OCI-LY7 (cell line): ENCODE measurements at regions not wholly inside any gene's neighbourhood (a gene's known extent, or its start where the extent isn't known, plus 50 kb on each side); places are given as distances from the start of the nearest gene placed in this dataset.

Experiments
- BruUV-seq: library from RNA; stranded (reverse); fragments of 400-500 nt; replicated peaks from 2 replicates; lab custom pipeline; 2021; lab: Mats Ljungman, UMichigan
- CTCF ChIA-PET: fragments of 300-600 bp; sonication (Branson Sonifier 250); formaldehyde crosslinking; loops from one replicate; lab custom pipeline; 2022; ENCODE audit warnings: antibody characterized with exemption; ENCODE audit not compliant: unreplicated experiment; lab: Charles Lee
- POLR2A ChIA-PET: fragments of 300-600 bp; sonication (Branson Sonifier 250); formaldehyde crosslinking; loops from one replicate; lab custom pipeline; 2022; ENCODE audit warnings: antibody characterized with exemption; lab: Charles Lee
- DNase-seq: peaks from one replicate; pipeline ENCODE4 v3.0.0-alpha.2; 2015; ENCODE audit warnings: low spot score
- H2AFZ ChIP-seq: fragments of 200-600 bp; sonication (generic), shearing (Covaris generic); 2 replicates; pipeline ENCODE4 v1.6.1; 2014; ENCODE audit warnings: mild to moderate bottlenecking, antibody characterized with exemption, low read length, moderate library complexity
- H3K27ac ChIP-seq: fragments of 200-600 bp; sonication (generic); 2 replicates; pipeline ENCODE4 v1.5.1; 2014; ENCODE audit warnings: mixed run types, low read depth, mild to moderate bottlenecking, moderate library complexity, low read length, inconsistent platforms; ENCODE audit not compliant: poor library complexity, severe bottlenecking
- H3K36me3 ChIP-seq: fragments of 200-600 bp; sonication (generic); 2 replicates; pipeline ENCODE4 v1.6.1; 2014; ENCODE audit warnings: mild to moderate bottlenecking, antibody characterized with exemption, low read length, moderate library complexity, mixed read lengths; ENCODE audit not compliant: insufficient read depth
- H3K4me1 ChIP-seq: fragments of 200-600 bp; sonication (generic); 2 replicates; pipeline ENCODE4 v1.5.1; 2014; ENCODE audit warnings: mild to moderate bottlenecking, low read length; ENCODE audit not compliant: insufficient read depth, poor library complexity, severe bottlenecking
- H3K4me2 ChIP-seq: fragments of 200-600 bp; sonication (generic); 2 replicates; pipeline ENCODE4 v1.6.1; 2014; ENCODE audit warnings: mild to moderate bottlenecking, low read length
- H3K4me3 ChIP-seq: fragments of 200-600 bp; sonication (generic); 2 replicates; pipeline ENCODE4 v1.5.1; 2014; ENCODE audit warnings: mild to moderate bottlenecking, low read depth, low read length; ENCODE audit not compliant: poor library complexity, severe bottlenecking
- H3K79me2 ChIP-seq: fragments of 200-600 bp; sonication (generic); 2 replicates; pipeline ENCODE4 v1.6.1; 2016; ENCODE audit warnings: low read depth, mild to moderate bottlenecking, low read length, moderate library complexity, mixed read lengths; ENCODE audit not compliant: insufficient read depth
- H3K9me2 ChIP-seq: fragments of 200-600 bp; sonication (generic); 2 replicates; pipeline ENCODE4 v1.6.1; 2016; ENCODE audit warnings: mild to moderate bottlenecking, low read length, mixed read lengths; ENCODE audit not compliant: insufficient read depth
- H3K9me3 ChIP-seq: fragments of 200-600 bp; sonication (generic); 2 replicates; pipeline ENCODE4 v1.6.1; 2014; ENCODE audit warnings: mild to moderate bottlenecking, mixed run types, low read length, mixed read lengths
- H4K20me1 ChIP-seq: fragments of 200-600 bp; sonication (generic); 2 replicates; pipeline ENCODE4 v1.6.1; 2014; ENCODE audit warnings: mild to moderate bottlenecking, antibody characterized with exemption, low read length, moderate library complexity, mixed read lengths; ENCODE audit not compliant: insufficient read depth
- EZH2phosphoT487 ChIP-seq: fragments of 200-600 bp; sonication (generic); IDR thresholded peaks from 2 replicates; pipeline ENCODE4 v1.6.1; 2018; ENCODE audit warnings: low read depth, borderline replicate concordance, mild to moderate bottlenecking, mixed run types, antibody characterized with exemption, low read length, moderate library complexity, mixed read lengths
- intact Hi-C: fragments of 100-400 bp; cut with micrococcal nuclease; formaldehyde crosslinking; loops from one replicate; pipeline ENCODE4 v1.10.0; 2022; ENCODE audit not compliant: unreplicated experiment
- TF ChIP-seq, protein P1 (sequence below): fragments of 200-600 bp; sonication (generic); conservative IDR thresholded peaks from 2 replicates; pipeline ENCODE4 v1.5.1; 2014; ENCODE audit warnings: mild to moderate bottlenecking, antibody characterized with exemption, low read length, moderate library complexity, mixed read lengths

DNA sequence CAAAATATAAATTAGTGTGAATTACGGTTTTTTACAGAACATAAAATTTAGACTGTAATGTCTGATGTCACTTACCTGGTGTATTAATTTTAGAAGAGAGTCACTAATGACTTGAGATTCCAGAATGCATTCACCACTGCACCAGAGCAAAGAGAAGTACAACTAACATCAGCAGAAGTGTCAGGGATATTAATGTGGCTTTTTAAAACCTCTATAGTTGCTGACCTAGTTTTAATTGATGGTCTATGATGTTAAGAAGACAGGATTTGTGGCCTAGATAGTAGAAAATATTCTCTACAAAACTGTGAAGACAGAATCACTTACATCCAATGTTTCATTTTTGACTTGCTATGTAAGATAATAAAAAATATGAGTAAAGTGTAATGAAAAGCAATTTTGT lies 1181.6 kb downstream of the RAPGEF2 start:
- intact Hi-C loops, result no loop called here

DNA sequence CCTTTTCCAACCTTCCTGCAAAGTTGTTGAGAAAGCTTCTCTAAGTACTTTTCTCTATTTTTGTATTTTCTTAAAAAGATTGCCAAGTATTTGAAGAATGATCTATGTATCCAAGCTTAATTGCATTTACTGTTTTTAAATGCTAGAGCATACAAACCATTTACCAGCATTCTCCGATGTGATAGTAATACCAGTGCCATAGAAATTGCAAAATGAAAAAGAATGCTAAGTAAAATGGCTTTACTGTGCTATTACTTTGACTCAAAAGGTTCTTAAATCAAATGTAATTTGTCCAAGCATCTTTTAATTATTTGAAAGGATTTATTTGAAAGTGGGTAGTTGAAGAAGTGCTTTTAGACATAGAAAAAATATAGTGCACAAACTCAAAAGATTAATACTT lies 1183.2 kb downstream of the RAPGEF2 start:
- CTCF ChIA-PET, result no interaction called here

More for the DNA sequence above, 1181.6 kb downstream of the RAPGEF2 start:
- TF ChIP-seq EZH2phosphoT487, result no peak
- TF ChIP-seq, protein P1, sequence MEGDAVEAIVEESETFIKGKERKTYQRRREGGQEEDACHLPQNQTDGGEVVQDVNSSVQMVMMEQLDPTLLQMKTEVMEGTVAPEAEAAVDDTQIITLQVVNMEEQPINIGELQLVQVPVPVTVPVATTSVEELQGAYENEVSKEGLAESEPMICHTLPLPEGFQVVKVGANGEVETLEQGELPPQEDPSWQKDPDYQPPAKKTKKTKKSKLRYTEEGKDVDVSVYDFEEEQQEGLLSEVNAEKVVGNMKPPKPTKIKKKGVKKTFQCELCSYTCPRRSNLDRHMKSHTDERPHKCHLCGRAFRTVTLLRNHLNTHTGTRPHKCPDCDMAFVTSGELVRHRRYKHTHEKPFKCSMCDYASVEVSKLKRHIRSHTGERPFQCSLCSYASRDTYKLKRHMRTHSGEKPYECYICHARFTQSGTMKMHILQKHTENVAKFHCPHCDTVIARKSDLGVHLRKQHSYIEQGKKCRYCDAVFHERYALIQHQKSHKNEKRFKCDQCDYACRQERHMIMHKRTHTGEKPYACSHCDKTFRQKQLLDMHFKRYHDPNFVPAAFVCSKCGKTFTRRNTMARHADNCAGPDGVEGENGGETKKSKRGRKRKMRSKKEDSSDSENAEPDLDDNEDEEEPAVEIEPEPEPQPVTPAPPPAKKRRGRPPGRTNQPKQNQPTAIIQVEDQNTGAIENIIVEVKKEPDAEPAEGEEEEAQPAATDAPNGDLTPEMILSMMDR, result no peak
- H3K4me3 ChIP-seq, result no peak overlapping the region
- H3K9me3 ChIP-seq, result no peaks in the 10 kb centered on the region
- no peak overlapping the region for H3K4me2 ChIP-seq
- CTCF ChIA-PET, result no interaction called here
- H3K4me1 ChIP-seq, result no peaks in the 10 kb centered on the region
- H3K36me3 ChIP-seq, result no peaks in the 10 kb centered on the region
- H3K9me2 ChIP-seq, result no peaks in the 10 kb centered on the region
- POLR2A ChIA-PET, result no interaction called here
- H3K27ac ChIP-seq, result no peak overlapping the region
- no peak overlapping the region for H2AFZ ChIP-seq
- DNase-seq, result no peak
- BruUV-seq, result no TSS peak
- H3K79me2 ChIP-seq, result no peaks in the 10 kb centered on the region
- no peaks in the 10 kb centered on the region for H4K20me1 ChIP-seq

DNA sequence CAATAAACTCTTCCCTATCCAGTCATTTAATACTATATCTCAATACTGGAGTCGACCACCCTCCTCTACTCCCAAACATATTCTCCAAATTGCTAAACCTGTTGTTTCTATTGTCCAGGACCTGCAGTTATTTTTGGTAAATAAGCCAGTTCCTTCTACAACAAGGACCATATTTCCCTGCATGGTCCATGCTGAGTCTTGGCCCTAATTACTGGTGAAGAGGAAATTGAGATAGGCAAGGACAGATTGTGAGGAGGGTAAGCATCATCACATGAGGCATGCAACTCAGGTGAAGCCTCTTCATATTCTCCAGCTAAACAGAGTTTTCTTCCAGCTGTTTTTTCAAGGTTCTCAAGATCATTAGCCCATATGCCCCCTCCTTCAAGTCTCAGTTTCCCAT lies 1193.6 kb downstream of the RAPGEF2 start:
- Histone ChIP-seq H3K36me3 (no peaks in the 10 kb centered on the region), H2AFZ (no peak overlapping the region), H3K27ac (no peak overlapping the region), H3K79me2 (no peaks in the 10 kb centered on the region), H4K20me1 (no peaks in the 10 kb centered on the region), H3K9me2 (no peaks in the 10 kb centered on the region), H3K4me1 (no peaks in the 10 kb centered on the region), H3K9me3 (peaks cover 3% of the 10 kb centered on the region; the same call in 1 of the 2 replicates), H3K4me3 (no peak overlapping the region), H3K4me2 (no peak overlapping the region)
- BruUV-seq, result no TSS peak
- DNase-seq, result no peak
- TF ChIP-seq, protein P1, result no peak
- no peak for TF ChIP-seq EZH2phosphoT487
- ChIA-PET POLR2A (no interaction called here), CTCF (no interaction called here)
- intact Hi-C loops, result no loop called here

More for the DNA sequence above, 1183.2 kb downstream of the RAPGEF2 start:
- Histone ChIP-seq H3K4me1 (no peaks in the 10 kb centered on the region), H4K20me1 (no peaks in the 10 kb centered on the region), H3K27ac (no peak overlapping the region), H3K79me2 (no peaks in the 10 kb centered on the region), H2AFZ (no peak overlapping the region), H3K4me3 (no peak overlapping the region), H3K4me2 (no peak overlapping the region), H3K9me3 (no peaks in the 10 kb centered on the region), H3K36me3 (no peaks in the 10 kb centered on the region), H3K9me2 (no peaks in the 10 kb centered on the region)
- TF ChIP-seq, protein P1, result no peak
- TF ChIP-seq EZH2phosphoT487, result no peak
- intact Hi-C loops, result no loop called here
- POLR2A ChIA-PET, result no interaction called here
- BruUV-seq, result no TSS peak
- no peak for DNase-seq
